ENCODE measurements at regions not wholly inside any gene's neighbourhood (a gene's known extent, or its start where the extent isn't known, plus 50 kb on each side); places are given as distances from the start of the nearest gene placed in this dataset.

GRCh38 chr4:153850533-153851280 is 61.8 kb upstream of the SFRP2 start:
- no peak for DNase-seq (ENCODE audit: low read depth in 3 of 3)

GRCh38 chr4:153844144-153844543 is 55.3 kb upstream of the SFRP2 start:
- no peak for DNase-seq (ENCODE audit: low read depth in 3 of 3)

Measured in stimulated activated CD4-positive, alpha-beta T cell treated with anti-CD3 and anti-CD28 coated beads, TNF-alpha, amount 100 ng/mL, for 4 hours (primary cell).